ENCODE measurements at regions not wholly inside any gene's neighbourhood (a gene's known extent, or its start where the extent isn't known, plus 50 kb on each side); places are given as distances from the start of the nearest gene placed in this dataset.

GRCh38 chr13:30121666-30122065 is 185.7 kb downstream of the KATNAL1 start:
- TF ChIP-seq POLR2AphosphoS5 (IDR thresholded peaks at IDR 0.05) (no peak), CTCF (IDR thresholded peaks at IDR 0.05) (no peak), EP300 (IDR thresholded peaks at IDR 0.05) (no peak), POLR2A (IDR thresholded peaks at IDR 0.05) (no peak)
